ENCODE measurements at regions not wholly inside any gene's neighbourhood (a gene's known extent, or its start where the extent isn't known, plus 50 kb on each side); places are given as distances from the start of the nearest gene placed in this dataset.

GRCh38 chr1:10939654-10940450 lies 72.6 kb upstream of the TARDBP start:
- no peaks in the 10 kb centered on the region for H3K27me3 ChIP-seq (ENCODE audit: insufficient read depth, low read depth, low read length)
- no peak overlapping the region for H3K9ac ChIP-seq (ENCODE audit: low read length)
- H3K9me2 ChIP-seq (ENCODE audit: insufficient read depth, low read length) = no peaks in the 10 kb centered on the region
- no peaks in the 10 kb centered on the region for H4K20me1 ChIP-seq (ENCODE audit: insufficient read depth)
- H3K27ac ChIP-seq (ENCODE audit: low read length) = no peak overlapping the region
- no peaks in the 10 kb centered on the region for H3K9me3 ChIP-seq (ENCODE audit: low read length)
- H3K79me2 ChIP-seq (replicated peaks; ENCODE audit: insufficient read depth, low read length) = no peaks in the 10 kb centered on the region
- H3F3A ChIP-seq (ENCODE audit: insufficient read depth, low read length, poor library complexity, severe bottlenecking) = no peaks in the 10 kb centered on the region
- TF ChIP-seq EP300 (conservative IDR thresholded peaks at IDR 0.05; ENCODE audit: poor library complexity, severe bottlenecking) = no peak
- TF ChIP-seq MXI1 (conservative IDR thresholded peaks at IDR 0.05; ENCODE audit: poor library complexity, severe bottlenecking) = no peak
- no peak for TF ChIP-seq POLR2AphosphoS5 (IDR thresholded peaks at IDR 0.05)
- no peak for TF ChIP-seq CTCF (IDR thresholded peaks at IDR 0.05; ENCODE audit: poor library complexity, severe bottlenecking)
- no peak for TF ChIP-seq RAD21 (conservative IDR thresholded peaks at IDR 0.05)
- no peak for TF ChIP-seq TAF1 (IDR thresholded peaks at IDR 0.05; ENCODE audit: low read depth)
- TF ChIP-seq, protein P1, sequence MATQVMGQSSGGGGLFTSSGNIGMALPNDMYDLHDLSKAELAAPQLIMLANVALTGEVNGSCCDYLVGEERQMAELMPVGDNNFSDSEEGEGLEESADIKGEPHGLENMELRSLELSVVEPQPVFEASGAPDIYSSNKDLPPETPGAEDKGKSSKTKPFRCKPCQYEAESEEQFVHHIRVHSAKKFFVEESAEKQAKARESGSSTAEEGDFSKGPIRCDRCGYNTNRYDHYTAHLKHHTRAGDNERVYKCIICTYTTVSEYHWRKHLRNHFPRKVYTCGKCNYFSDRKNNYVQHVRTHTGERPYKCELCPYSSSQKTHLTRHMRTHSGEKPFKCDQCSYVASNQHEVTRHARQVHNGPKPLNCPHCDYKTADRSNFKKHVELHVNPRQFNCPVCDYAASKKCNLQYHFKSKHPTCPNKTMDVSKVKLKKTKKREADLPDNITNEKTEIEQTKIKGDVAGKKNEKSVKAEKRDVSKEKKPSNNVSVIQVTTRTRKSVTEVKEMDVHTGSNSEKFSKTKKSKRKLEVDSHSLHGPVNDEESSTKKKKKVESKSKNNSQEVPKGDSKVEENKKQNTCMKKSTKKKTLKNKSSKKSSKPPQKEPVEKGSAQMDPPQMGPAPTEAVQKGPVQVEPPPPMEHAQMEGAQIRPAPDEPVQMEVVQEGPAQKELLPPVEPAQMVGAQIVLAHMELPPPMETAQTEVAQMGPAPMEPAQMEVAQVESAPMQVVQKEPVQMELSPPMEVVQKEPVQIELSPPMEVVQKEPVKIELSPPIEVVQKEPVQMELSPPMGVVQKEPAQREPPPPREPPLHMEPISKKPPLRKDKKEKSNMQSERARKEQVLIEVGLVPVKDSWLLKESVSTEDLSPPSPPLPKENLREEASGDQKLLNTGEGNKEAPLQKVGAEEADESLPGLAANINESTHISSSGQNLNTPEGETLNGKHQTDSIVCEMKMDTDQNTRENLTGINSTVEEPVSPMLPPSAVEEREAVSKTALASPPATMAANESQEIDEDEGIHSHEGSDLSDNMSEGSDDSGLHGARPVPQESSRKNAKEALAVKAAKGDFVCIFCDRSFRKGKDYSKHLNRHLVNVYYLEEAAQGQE (IDR thresholded peaks at IDR 0.05; ENCODE audit: borderline replicate concordance) = no peak
- no peak for TF ChIP-seq EZH2 (IDR thresholded peaks at IDR 0.05; ENCODE audit: borderline replicate concordance, insufficient read depth, low read length, poor library complexity, severe bottlenecking)
- no peak for TF ChIP-seq SMC3 (conservative IDR thresholded peaks at IDR 0.05; ENCODE audit: poor library complexity)
- H2AFZ ChIP-seq (ENCODE audit: low read depth, low read length) = no peak overlapping the region
- H3K4me2 ChIP-seq (ENCODE audit: low read length) = no peak overlapping the region
- no peaks in the 10 kb centered on the region for H3K36me3 ChIP-seq (ENCODE audit: insufficient read depth, low read length)
- no peak overlapping the region for H3K4me3 ChIP-seq (ENCODE audit: low read length)

DNA sequence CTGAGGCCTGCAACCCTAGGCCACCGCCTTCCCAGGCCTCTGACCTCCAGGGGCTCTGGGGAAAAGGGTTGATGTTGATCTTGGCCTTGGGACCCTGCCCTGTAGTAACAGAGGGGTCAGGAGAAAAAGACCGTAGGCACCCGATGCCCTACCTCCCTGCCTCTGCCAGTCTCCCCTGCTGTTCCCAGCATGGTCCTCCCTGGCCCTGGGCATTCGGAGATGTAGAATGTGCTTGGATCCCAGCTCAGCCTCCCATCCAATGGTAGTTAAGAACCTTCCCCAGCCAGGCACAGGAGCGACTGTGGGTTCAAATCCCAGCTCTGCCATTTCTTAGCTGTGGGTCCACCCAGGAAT lies 72.0 kb upstream of the TARDBP start:
- no peaks in the 10 kb centered on the region for H3K27me3 ChIP-seq (ENCODE audit: insufficient read depth, low read depth, low read length)
- no peak overlapping the region for H3K9ac ChIP-seq (ENCODE audit: low read length)
- H3F3A ChIP-seq (ENCODE audit: insufficient read depth, low read length, poor library complexity, severe bottlenecking) = no peaks in the 10 kb centered on the region
- H3K27ac ChIP-seq (ENCODE audit: low read length) = no peak overlapping the region
- no peak overlapping the region for H3K4me2 ChIP-seq (ENCODE audit: low read length)
- H3K4me3 ChIP-seq (ENCODE audit: low read length) = no peak overlapping the region
- H2AFZ ChIP-seq (ENCODE audit: low read depth, low read length) = no peak overlapping the region
- H4K20me1 ChIP-seq (ENCODE audit: insufficient read depth) = no peaks in the 10 kb centered on the region
- TF ChIP-seq, protein P1 (IDR thresholded peaks at IDR 0.05; ENCODE audit: borderline replicate concordance) = no peak
- TF ChIP-seq CTCF (IDR thresholded peaks at IDR 0.05; ENCODE audit: poor library complexity, severe bottlenecking) (no peak), MXI1 (conservative IDR thresholded peaks at IDR 0.05; ENCODE audit: poor library complexity, severe bottlenecking) (no peak), POLR2AphosphoS5 (IDR thresholded peaks at IDR 0.05) (no peak), EP300 (conservative IDR thresholded peaks at IDR 0.05; ENCODE audit: poor library complexity, severe bottlenecking) (no peak), TAF1 (IDR thresholded peaks at IDR 0.05; ENCODE audit: low read depth) (no peak), RAD21 (conservative IDR thresholded peaks at IDR 0.05) (no peak), EZH2 (IDR thresholded peaks at IDR 0.05; ENCODE audit: borderline replicate concordance, insufficient read depth, low read length, poor library complexity, severe bottlenecking) (no peak), SMC3 (conservative IDR thresholded peaks at IDR 0.05; ENCODE audit: poor library complexity) (no peak)
- no peaks in the 10 kb centered on the region for H3K36me3 ChIP-seq (ENCODE audit: insufficient read depth, low read length)
- H3K9me3 ChIP-seq (ENCODE audit: low read length) = no peaks in the 10 kb centered on the region
- H3K9me2 ChIP-seq (ENCODE audit: insufficient read depth, low read length) = no peaks in the 10 kb centered on the region
- H3K79me2 ChIP-seq (replicated peaks; ENCODE audit: insufficient read depth, low read length) = no peaks in the 10 kb centered on the region
